Activated CD4-positive, alpha-beta memory T cell treated with anti-CD3 and anti-CD28 coated beads, Interleukin-2, amount 10 ng/mL, durations not matched to agents 7 days and 5 days (primary cell): ENCODE measurements at regions not wholly inside any gene's neighbourhood (a gene's known extent, or its start where the extent isn't known, plus 50 kb on each side); places are given as distances from the start of the nearest gene placed in this dataset.
"Not testable (repeated sequence)": the region's sequence is repeated elsewhere in the genome, so short reads cannot be mapped to it uniquely, and the experiment has no call there.

Source experiments
- CTCF ChIA-PET: fragments of 350-600 bp; sonication (Branson Sonifier 250); formaldehyde crosslinking; loops from one replicate; lab custom pipeline; 2021; ENCODE audit warnings: antibody characterized with exemption, inconsistent platforms; lab: Charles Lee
- POLR2A ChIA-PET: fragments of 350-600 bp; sonication (Branson Sonifier 250); formaldehyde crosslinking; loops from one replicate; lab custom pipeline; 2021; ENCODE audit warnings: antibody characterized with exemption; lab: Charles Lee
- DNase-seq: peaks from one replicate; pipeline ENCODE4 v3.0.0-alpha.2; 2020
- H3K27ac Mint-ChIP-seq: one replicate; pipeline ENCODE4 v1.8.0; 2021; ENCODE audit warnings: mild to moderate bottlenecking, mixed read lengths
- H3K27me3 Mint-ChIP-seq: one replicate; pipeline ENCODE4 v1.8.0; 2021; ENCODE audit warnings: mixed read lengths
- H3K36me3 Mint-ChIP-seq: one replicate; pipeline ENCODE4 v1.8.0; 2021; ENCODE audit warnings: low read depth, mixed read lengths
- H3K4me1 Mint-ChIP-seq: one replicate; pipeline ENCODE4 v1.8.0; 2021; ENCODE audit warnings: mixed read lengths
- H3K4me3 Mint-ChIP-seq: one replicate; pipeline ENCODE4 v1.8.0; 2021; ENCODE audit warnings: mild to moderate bottlenecking, mixed read lengths
- H3K9me3 Mint-ChIP-seq: one replicate; pipeline ENCODE4 v1.8.0; 2021; ENCODE audit warnings: mixed read lengths

DNA sequence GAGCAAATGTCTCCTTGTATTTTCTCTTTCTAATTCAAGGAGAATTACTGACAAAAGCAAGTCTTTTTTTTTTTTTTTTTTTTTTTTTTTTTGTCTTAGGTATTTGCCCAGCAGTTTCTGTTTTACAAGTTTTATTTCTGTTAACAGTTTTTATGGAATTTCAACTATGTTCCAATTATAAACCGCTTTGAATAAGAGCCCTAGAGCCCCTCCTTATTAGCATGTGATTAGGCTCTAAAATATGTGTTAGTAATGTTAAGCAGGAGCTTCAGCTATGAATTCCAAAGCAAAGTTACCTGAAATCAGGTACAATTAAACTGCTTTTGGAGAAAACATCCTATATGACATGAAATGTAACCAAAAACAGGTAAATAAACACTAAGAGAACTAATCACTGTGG, 997.0 kb upstream of the POT1 start:
- CTCF ChIA-PET: no interaction called here

DNA sequence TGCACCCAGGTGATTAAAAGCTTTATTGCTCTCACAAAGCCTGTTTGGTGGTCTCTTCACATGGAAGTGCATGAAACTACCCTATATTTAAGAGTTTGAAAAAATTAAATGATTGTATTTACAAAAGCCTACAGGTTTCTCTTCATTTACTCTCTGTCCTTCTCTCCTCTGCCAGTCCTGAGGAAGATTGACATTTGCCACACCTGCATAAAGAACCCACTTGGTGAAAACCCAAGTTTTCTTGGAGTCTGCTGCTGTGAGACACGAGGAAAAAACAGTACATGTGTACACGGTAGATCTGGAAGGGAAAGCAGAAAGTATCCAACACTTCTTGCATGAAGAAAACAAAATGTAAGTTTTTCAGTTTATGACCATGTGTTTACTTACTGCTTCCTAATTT, 994.4 kb upstream of the POT1 start:
- Mint-ChIP-seq H3K27ac (no peak overlapping the region), H3K4me1 (no peaks in the 10 kb centered on the region), H3K27me3 (no peaks in the 10 kb centered on the region), H3K36me3 (no peaks in the 10 kb centered on the region), H3K4me3 (no peak overlapping the region), H3K9me3 (peaks cover 3% of the 10 kb centered on the region)
- ChIA-PET CTCF (no interaction called here), POLR2A (no interaction called here)
- DNase-seq: no peak

More for the DNA sequence above, 997.0 kb upstream of the POT1 start:
- Mint-ChIP-seq H3K27me3 (no peaks in the 10 kb centered on the region), H3K36me3 (no peaks in the 10 kb centered on the region), H3K9me3 (peaks cover 1% of the 10 kb centered on the region), H3K4me1 (no peaks in the 10 kb centered on the region), H3K4me3 (no peak overlapping the region), H3K27ac (no peak overlapping the region)
- no peak for DNase-seq
- POLR2A ChIA-PET: no interaction called here

DNA sequence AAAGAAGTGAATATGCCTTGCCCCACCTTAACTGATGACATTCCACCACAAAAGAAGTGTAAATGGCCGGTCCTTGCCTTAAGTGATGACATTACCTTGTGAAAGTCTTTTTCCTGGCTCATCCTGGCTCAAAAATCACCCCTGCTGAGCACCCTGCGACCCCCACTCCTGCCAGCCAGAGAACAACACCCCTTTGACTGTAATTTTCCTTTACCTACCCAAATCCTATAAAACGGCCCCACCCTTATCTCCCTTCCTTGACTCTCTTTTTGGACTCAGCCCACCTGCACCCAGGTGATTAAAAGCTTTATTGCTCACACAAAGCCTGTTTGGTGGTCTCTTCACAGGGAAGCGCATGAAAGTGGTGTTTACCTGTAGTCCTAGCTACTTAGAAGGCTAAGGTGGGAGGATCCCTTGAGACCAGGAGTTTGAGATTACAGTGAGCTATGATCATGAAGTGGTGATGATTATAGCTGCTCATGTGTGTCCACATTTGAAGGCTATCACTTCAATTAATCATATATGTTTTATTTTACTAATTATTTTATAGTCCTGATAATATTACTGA, 985.8 kb upstream of the POT1 start:
- H3K27ac Mint-ChIP-seq, H3K4me3 Mint-ChIP-seq, H3K36me3 Mint-ChIP-seq, H3K27me3 Mint-ChIP-seq, CTCF ChIA-PET, DNase-seq, H3K4me1 Mint-ChIP-seq, POLR2A ChIA-PET: not testable (repeated sequence)
- peaks cover 21% of the 10 kb centered on the region for H3K9me3 Mint-ChIP-seq

DNA sequence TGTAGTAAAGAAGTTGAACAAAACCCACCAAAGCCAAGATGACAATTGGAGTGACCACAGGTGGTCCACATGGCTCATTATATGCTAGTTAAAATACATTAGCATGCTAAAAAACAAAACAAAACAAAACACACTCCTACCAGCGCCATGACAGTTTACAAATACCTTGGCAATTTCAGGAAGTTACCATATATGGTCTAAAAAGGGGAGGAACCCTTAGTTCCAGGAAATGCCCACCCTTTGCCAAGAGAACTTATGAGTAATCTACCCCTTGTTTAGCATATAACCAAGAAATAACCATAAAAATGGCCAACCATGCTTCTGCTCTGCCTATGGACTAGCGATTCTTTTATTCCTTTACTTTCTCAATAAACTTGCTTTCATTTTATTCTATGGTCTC, 979.1 kb upstream of the POT1 start:
- POLR2A ChIA-PET: no interaction called here

DNA sequence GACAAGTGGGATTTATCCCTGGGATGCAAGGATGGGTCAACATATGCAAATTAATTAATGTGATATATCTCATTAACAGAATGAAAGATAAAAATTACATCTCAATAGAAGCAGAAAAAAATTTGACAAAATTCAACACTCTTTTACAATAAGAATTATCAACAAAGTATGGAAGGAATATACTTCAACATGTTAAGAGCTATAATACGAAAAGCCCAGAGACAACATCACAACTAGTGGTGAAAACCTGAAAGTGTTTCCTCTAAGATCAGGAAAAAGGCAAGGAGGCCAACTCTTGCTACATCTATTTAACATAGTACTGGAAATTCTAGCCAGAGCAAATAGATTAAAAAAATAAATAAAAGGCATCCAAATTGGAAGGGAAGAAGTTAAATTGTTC, 970.0 kb upstream of the POT1 start:
- ChIA-PET POLR2A (no interaction called here), CTCF (no interaction called here)
- Mint-ChIP-seq H3K27ac (no peak overlapping the region), H3K9me3 (peaks cover 7% of the 10 kb centered on the region), H3K4me1 (no peaks in the 10 kb centered on the region), H3K4me3 (no peak overlapping the region), H3K36me3 (no peaks in the 10 kb centered on the region), H3K27me3 (no peaks in the 10 kb centered on the region)
- DNase-seq: no peak

More for the DNA sequence above, 979.1 kb upstream of the POT1 start:
- Mint-ChIP-seq H3K27ac (no peak overlapping the region), H3K9me3 (peaks cover 21% of the 10 kb centered on the region), H3K4me1 (no peaks in the 10 kb centered on the region), H3K36me3 (no peaks in the 10 kb centered on the region), H3K27me3 (no peaks in the 10 kb centered on the region), H3K4me3 (no peak overlapping the region)
- CTCF ChIA-PET: no interaction called here
- no peak for DNase-seq

DNA sequence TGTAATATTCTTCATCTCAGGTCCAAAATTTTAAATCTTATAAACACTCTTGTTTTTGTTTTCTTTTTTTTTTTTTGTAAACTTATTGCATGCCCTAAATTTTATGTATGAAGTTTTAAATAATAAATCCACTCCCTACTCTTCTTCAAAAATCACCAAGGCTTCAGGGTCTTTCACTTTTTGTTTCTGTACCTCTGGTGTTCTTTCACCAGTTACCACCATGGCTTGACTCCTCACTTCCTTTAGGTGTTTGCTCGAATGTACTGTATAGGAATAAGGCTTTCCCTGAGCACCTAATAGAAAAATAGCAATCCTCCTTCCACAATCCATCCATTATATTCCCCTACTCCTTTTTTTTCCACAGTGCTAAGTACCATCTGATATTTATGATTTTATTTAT, 962.8 kb upstream of the POT1 start:
- no peak overlapping the region for H3K4me3 Mint-ChIP-seq
- H3K27me3 Mint-ChIP-seq: no peaks in the 10 kb centered on the region
- no peak overlapping the region for H3K27ac Mint-ChIP-seq
- H3K9me3 Mint-ChIP-seq: peaks cover 4% of the 10 kb centered on the region
- H3K36me3 Mint-ChIP-seq: no peaks in the 10 kb centered on the region
- DNase-seq: no peak
- ChIA-PET POLR2A (no interaction called here), CTCF (no interaction called here)
- no peaks in the 10 kb centered on the region for H3K4me1 Mint-ChIP-seq

DNA sequence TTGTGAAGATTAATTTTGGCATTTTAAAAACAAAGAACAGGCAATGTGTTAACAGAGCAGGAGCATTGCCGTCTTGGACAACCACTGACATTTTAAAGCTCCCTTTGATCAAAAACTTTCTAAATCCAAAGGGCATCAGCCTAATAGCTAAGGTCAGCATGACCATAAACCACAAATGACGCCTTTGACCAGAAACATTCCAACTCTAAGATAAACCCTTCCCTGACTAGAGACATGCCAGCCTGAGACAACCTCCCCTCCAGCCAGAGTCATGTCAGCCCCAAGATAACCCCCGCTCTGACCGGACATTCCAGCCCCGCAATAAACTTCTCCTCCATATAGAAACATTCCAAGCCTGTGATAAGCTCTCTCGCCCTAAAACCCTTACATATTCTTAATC, 949.4 kb upstream of the POT1 start:
- H3K36me3 Mint-ChIP-seq: no peaks in the 10 kb centered on the region
- H3K4me1 Mint-ChIP-seq: no peaks in the 10 kb centered on the region
- no peak overlapping the region for H3K4me3 Mint-ChIP-seq
- no peak for DNase-seq
- H3K9me3 Mint-ChIP-seq: peaks cover 4% of the 10 kb centered on the region
- ChIA-PET POLR2A (no interaction called here), CTCF (no interaction called here)
- no peak overlapping the region for H3K27ac Mint-ChIP-seq
- H3K27me3 Mint-ChIP-seq: no peaks in the 10 kb centered on the region

DNA sequence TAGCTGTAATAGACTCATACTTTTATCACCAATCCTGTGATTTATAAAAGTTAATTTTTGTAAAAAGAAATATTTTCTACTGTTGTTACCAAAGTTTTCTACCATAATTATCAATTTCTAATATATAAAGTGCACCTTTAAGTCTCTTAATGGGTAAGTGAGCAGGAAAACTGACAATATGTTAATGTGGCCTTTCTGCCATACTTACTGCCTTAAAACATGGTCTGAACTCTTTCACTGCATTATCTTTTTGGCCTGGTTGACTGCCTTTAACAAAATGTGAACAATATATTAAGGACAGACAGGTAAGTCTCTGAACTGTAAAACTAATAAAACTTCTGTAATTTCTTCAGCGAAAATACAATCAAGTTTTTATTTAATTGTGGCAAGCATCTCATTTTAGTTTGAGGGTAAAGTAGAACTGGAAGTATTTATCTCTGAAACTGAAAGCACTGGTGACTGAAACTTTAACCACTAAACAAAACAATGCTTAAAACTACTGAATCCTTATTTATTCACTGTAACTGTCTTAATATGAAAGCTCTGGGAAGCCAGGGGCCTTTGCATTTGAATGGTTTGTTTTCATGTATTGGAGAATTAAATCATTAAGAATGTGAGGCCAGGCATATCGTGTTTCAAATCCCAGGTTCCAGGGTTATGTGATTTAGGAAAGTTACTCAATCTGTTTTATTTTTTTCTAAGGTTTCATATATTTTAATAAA, 948.8 kb upstream of the POT1 start:
- no peak for DNase-seq
- ChIA-PET POLR2A (no interaction called here), CTCF (no interaction called here)
- H3K4me1 Mint-ChIP-seq: no peaks in the 10 kb centered on the region
- H3K36me3 Mint-ChIP-seq: no peaks in the 10 kb centered on the region
- no peak overlapping the region for H3K4me3 Mint-ChIP-seq
- H3K27ac Mint-ChIP-seq: no peak overlapping the region
- no peaks in the 10 kb centered on the region for H3K27me3 Mint-ChIP-seq
- H3K9me3 Mint-ChIP-seq: peaks cover 4% of the 10 kb centered on the region

DNA sequence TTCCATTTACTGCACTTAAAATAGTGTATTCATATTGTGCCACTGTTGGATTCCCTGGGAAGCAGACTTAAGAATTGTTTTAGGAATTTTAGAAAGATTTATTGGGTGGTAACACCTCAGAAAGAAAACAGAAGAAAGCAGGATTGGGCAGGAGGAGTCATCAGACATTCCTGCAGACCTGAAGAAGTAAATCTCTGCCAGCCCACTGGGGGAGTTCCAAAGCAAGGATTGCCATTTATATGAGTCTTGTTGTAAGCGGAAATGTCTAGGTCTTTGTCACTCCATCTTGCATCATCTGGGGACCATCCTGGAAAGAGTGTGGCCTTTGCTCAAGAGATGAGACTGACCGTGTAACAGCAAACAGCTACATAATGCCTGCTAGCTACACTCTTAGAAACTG, 947.6 kb upstream of the POT1 start:
- Mint-ChIP-seq H3K27me3 (no peaks in the 10 kb centered on the region), H3K9me3 (peaks cover 4% of the 10 kb centered on the region), H3K36me3 (no peaks in the 10 kb centered on the region), H3K4me1 (no peaks in the 10 kb centered on the region), H3K4me3 (no peak overlapping the region), H3K27ac (no peak overlapping the region)
- no peak for DNase-seq
- ChIA-PET POLR2A (no interaction called here), CTCF (no interaction called here)

DNA sequence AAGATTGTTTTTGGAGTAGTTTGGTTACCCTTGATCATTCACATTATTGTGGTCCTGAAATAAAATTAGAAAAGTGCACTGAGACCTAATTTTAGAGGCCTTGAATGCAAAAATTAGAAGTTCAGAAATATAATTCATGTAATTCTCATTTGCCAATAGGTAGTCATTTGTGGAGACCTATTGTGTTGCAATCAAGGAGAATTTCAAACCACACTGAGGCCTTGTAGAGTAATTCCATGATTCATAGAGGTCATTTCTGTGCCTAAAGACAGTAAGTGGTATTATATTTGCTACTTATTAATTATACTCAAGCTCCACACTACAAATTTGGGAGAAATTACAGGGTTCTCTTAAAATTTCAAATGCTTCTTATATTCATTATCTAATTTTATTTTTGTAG, 946.8 kb upstream of the POT1 start:
- ChIA-PET POLR2A (no interaction called here), CTCF (no interaction called here)
- Mint-ChIP-seq H3K36me3 (no peaks in the 10 kb centered on the region), H3K27ac (no peak overlapping the region), H3K4me3 (no peak overlapping the region), H3K27me3 (no peaks in the 10 kb centered on the region), H3K9me3 (peaks cover 4% of the 10 kb centered on the region), H3K4me1 (no peaks in the 10 kb centered on the region)
- DNase-seq: no peak

DNA sequence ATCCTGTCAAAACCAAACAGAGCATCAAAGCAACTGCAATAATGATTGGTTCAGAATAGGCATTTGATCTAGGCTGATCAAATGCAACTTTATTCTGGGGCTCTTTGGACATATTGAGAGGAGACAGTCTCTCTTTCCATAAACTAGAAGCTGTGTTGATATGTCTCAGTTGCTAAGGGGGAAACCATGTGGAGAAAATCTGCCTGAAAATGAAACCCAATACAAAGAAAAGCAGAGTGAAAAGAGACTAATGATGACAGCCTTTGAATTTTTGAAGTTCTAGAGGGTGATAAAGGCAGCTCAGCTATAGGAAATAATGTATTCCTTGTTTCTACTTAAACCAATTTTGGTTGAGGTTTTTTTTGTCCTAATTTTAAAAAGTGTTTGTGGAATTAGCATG, 941.8 kb upstream of the POT1 start:
- ChIA-PET POLR2A (no interaction called here), CTCF (no interaction called here)
- no peak overlapping the region for H3K27ac Mint-ChIP-seq
- H3K27me3 Mint-ChIP-seq: no peaks in the 10 kb centered on the region
- no peaks in the 10 kb centered on the region for H3K4me1 Mint-ChIP-seq
- peaks cover 2% of the 10 kb centered on the region for H3K9me3 Mint-ChIP-seq
- H3K4me3 Mint-ChIP-seq: no peak overlapping the region
- no peak for DNase-seq
- H3K36me3 Mint-ChIP-seq: no peaks in the 10 kb centered on the region

DNA sequence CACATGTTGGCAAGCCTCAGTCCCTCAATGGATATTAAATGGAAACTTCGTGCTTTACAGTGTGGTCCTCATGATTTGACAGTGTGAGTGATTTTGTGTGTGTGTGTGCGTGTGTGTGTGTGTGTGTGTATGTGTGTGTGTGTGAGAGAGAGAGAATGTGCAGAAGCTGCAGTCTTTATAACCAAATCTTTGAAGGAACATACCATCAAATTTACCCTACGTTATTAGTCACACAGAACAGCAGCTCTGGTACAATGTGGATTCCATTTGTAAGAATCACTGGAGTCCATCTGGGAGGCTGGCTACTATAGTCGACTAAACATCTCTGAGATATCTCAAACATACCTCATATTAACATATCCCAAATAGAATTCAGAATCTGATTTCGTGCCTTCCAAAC, 928.0 kb upstream of the POT1 start:
- Mint-ChIP-seq H3K4me3 (no peak overlapping the region), H3K9me3 (peaks cover 3% of the 10 kb centered on the region), H3K4me1 (no peaks in the 10 kb centered on the region), H3K36me3 (no peaks in the 10 kb centered on the region), H3K27me3 (no peaks in the 10 kb centered on the region), H3K27ac (no peak overlapping the region)
- CTCF ChIA-PET: no interaction called here
- no peak for DNase-seq
- POLR2A ChIA-PET: no interaction called here

DNA sequence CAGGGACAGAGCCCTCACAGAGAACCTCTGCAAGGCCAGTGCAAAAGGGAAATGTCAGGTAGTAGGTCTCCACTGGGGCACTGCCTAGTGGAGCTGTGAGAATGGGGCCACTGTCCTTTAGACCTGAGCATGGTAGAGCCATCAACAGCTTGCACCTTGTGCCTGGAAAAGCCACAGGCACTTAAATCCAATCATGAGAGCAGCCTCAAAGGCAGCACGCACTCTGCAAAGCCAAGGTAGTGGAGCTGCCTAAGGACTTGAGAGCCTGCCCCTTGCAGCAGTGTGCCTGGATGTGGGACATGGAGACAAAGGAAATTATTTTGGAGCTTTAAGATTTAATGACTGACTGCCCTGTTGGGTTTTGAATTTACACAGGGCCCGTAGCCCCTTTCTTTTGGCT, 918.5 kb upstream of the POT1 start:
- ChIA-PET CTCF (no interaction called here), POLR2A (no interaction called here)
- Mint-ChIP-seq H3K4me3 (no peak overlapping the region), H3K4me1 (no peaks in the 10 kb centered on the region), H3K27me3 (no peaks in the 10 kb centered on the region), H3K27ac (no peak overlapping the region), H3K36me3 (no peaks in the 10 kb centered on the region), H3K9me3 (peaks cover 30% of the 10 kb centered on the region)
- no peak for DNase-seq

DNA sequence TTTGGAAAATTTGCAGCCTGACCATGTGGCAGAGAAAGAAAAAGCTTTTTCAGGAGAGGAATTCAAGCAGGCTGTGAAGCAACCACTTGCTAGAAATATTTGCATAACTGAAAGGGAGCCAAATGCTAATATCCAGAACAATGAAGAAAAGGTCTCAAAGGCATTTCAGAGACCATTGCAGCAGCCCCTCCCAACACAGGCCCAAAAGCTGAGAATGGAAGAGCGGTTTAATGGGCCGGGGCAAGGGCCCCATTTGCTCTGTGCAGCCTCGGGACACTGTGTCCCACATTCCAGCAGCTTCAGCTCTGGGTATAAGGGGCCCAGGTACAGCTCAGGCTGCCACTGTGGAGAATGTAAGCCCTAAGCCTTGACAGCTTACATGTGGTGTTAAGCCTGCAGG, 918.1 kb upstream of the POT1 start:
- CTCF ChIA-PET: no interaction called here
- Mint-ChIP-seq H3K27me3 (no peaks in the 10 kb centered on the region), H3K36me3 (no peaks in the 10 kb centered on the region), H3K4me1 (no peaks in the 10 kb centered on the region), H3K27ac (no peak overlapping the region), H3K4me3 (no peak overlapping the region), H3K9me3 (peaks cover 30% of the 10 kb centered on the region)
- no peak for DNase-seq
- POLR2A ChIA-PET: no interaction called here
